ENCODE measurements at regions not wholly inside any gene's neighbourhood (a gene's known extent, or its start where the extent isn't known, plus 50 kb on each side); places are given as distances from the start of the nearest gene placed in this dataset.

DNA sequence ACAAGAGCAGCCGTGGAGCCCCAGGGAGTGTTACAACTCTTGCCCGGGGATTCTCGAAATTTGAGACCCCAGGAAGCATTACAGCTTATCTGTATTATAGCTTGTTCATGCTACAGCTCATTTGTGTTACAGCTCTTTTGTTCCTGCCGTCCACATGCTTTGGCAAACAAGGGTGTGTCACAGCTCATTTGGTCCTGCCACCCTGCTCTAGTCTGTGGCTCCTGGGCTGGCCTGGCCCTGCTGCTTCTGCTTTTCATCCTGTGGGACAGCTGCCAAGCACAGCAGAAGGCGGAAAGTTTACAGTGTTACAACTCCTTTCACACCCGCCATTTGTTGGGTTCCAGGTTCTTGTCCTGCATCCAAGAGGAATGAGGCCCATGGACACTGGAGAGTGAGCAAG lies 685.0 kb downstream of the SLCO4C1 start:
- H3K27ac ChIP-seq (ENCODE audit: low read depth, low read length) = no peak overlapping the region
- CTCF ChIA-PET (ENCODE audit: partially characterized antibody) = no interaction called here
- no peaks in the 10 kb centered on the region for H3K4me1 ChIP-seq (ENCODE audit: insufficient read depth, low read length)
- no peak overlapping the region for H3K4me3 ChIP-seq (ENCODE audit: low read length in 2 of 2)
- Mint-ChIP-seq H3K4me1 (no peaks in the 10 kb centered on the region), H3K36me3 (no peaks in the 10 kb centered on the region), H3K9me3 (peaks cover 0 to 2% (median 0%) of the 10 kb centered on the region in 8 donors), H3K27me3 (no peaks in the 10 kb centered on the region), H3K27ac (no peak overlapping the region), H3K4me3 (no peak overlapping the region)
- no peaks in the 10 kb centered on the region for H3K27me3 ChIP-seq (ENCODE audit: insufficient read depth, low read length)
- intact Hi-C loops (cut with micrococcal nuclease) = no loop called here
- H3K36me3 ChIP-seq (ENCODE audit: insufficient read depth, low read length) = no peaks in the 10 kb centered on the region
- H3K9me3 ChIP-seq (ENCODE audit: control insufficient read depth in 1 of 2, low read length in 2 of 2) = no peaks in the 10 kb centered on the region
- DNase-seq = no peak
- POLR2A ChIA-PET (ENCODE audit: partially characterized antibody) = no interaction called here

DNA sequence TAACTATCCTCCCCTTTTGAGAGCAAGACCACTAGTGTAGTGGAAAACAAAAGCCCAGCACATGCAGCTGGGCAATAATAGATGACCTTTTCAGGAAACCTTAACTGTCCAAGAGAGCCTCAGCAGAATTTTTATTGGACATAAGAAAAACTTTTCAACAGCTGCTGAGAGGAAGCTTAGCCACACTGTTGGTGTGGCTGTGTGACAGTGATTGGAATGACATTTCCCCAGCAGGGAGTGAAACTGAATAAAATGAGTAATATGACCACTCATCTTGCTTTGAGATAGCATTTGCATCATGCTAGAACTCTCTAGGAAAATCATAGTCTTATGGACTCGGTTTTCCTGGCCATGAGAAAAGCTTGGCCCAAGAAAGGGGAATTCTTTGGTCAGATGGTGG lies 687.8 kb downstream of the SLCO4C1 start:
- Mint-ChIP-seq H3K27ac (no peak overlapping the region), H3K27me3 (no peaks in the 10 kb centered on the region), H3K36me3 (no peaks in the 10 kb centered on the region), H3K4me3 (no peak overlapping the region), H3K4me1 (no peaks in the 10 kb centered on the region), H3K9me3 (no peaks in the 10 kb centered on the region)
- ChIA-PET POLR2A (ENCODE audit: partially characterized antibody) (no interaction called here), CTCF (ENCODE audit: partially characterized antibody) (no interaction called here)
- H3K9me3 ChIP-seq (ENCODE audit: control insufficient read depth in 1 of 2, low read length in 2 of 2) = no peaks in the 10 kb centered on the region
- no peaks in the 10 kb centered on the region for H3K36me3 ChIP-seq (ENCODE audit: insufficient read depth, low read length)
- H3K27ac ChIP-seq (ENCODE audit: low read depth, low read length) = no peak overlapping the region
- H3K27me3 ChIP-seq (ENCODE audit: insufficient read depth, low read length) = no peaks in the 10 kb centered on the region
- no peaks in the 10 kb centered on the region for H3K4me1 ChIP-seq (ENCODE audit: insufficient read depth, low read length)
- intact Hi-C loops (cut with micrococcal nuclease) = no loop called here
- no peak for DNase-seq
- H3K4me3 ChIP-seq (ENCODE audit: low read length in 2 of 2) = no peak overlapping the region

DNA sequence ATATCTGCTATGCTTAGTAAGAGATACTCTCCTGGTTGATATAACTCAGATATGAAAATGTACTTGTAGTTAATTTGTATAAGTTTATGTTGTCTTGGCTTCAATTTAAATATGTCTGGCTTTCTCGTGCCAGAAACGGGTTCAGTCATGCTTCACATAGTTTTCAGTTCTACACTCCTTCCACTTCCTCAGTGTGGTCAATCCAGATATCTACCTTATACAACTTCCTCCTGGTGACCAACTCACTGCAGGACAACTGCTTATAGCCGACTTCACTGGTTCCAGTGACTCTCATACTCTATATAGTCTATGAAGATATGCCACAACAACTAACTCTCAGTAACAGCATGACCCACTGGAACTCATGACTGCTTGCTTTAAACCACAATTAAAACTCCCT lies 690.4 kb downstream of the SLCO4C1 start:
- no peaks in the 10 kb centered on the region for H3K4me1 ChIP-seq (ENCODE audit: insufficient read depth, low read length)
- H3K9me3 Mint-ChIP-seq = no peaks in the 10 kb centered on the region
- H3K27me3 Mint-ChIP-seq = no peaks in the 10 kb centered on the region
- H3K27me3 ChIP-seq (ENCODE audit: insufficient read depth, low read length) = no peaks in the 10 kb centered on the region
- DNase-seq = no peak
- no peak overlapping the region for H3K4me3 Mint-ChIP-seq
- H3K9me3 ChIP-seq (ENCODE audit: control insufficient read depth in 1 of 2, low read length in 2 of 2) = no peaks in the 10 kb centered on the region
- H3K4me1 Mint-ChIP-seq = no peaks in the 10 kb centered on the region
- intact Hi-C loops (cut with micrococcal nuclease) = no loop called here
- no peaks in the 10 kb centered on the region for H3K36me3 ChIP-seq (ENCODE audit: insufficient read depth, low read length)
- no peaks in the 10 kb centered on the region for H3K36me3 Mint-ChIP-seq
- no peak overlapping the region for H3K27ac ChIP-seq (ENCODE audit: low read depth, low read length)
- ChIA-PET CTCF (ENCODE audit: partially characterized antibody) (no interaction called here), POLR2A (ENCODE audit: partially characterized antibody) (no interaction called here)
- no peak overlapping the region for H3K27ac Mint-ChIP-seq
- no peak overlapping the region for H3K4me3 ChIP-seq (ENCODE audit: low read length in 2 of 2)

DNA sequence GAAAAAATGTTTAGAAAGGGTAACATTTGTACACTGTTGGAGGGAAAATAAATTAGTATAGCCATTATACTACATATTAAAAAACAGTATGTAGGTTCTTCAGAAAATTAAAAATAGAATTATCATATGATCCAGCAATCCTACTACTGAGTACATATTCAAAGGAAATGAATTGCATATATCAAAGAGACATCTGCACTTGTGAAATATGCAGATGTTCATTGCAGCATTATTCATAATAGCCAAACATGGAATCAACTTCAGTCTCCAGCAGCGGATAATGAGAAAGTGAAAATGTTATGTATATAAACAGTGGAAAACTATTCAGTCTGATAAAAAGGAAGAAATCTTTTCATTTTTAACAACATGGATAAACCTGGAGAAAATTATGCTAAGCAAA lies 695.5 kb downstream of the SLCO4C1 start:
- no peaks in the 10 kb centered on the region for H3K9me3 ChIP-seq (ENCODE audit: control insufficient read depth in 1 of 2, low read length in 2 of 2)
- Mint-ChIP-seq H3K36me3 (no peaks in the 10 kb centered on the region), H3K4me3 (no peak overlapping the region), H3K27me3 (no peaks in the 10 kb centered on the region), H3K4me1 (no peaks in the 10 kb centered on the region), H3K27ac (no peak overlapping the region), H3K9me3 (peaks cover 0 to 9% (median 7%) of the 10 kb centered on the region in 8 donors)
- no peak overlapping the region for H3K4me3 ChIP-seq (ENCODE audit: low read length in 2 of 2)
- H3K36me3 ChIP-seq (ENCODE audit: insufficient read depth, low read length) = no peaks in the 10 kb centered on the region
- no peak for DNase-seq
- no peak overlapping the region for H3K27ac ChIP-seq (ENCODE audit: low read depth, low read length)
- intact Hi-C loops (cut with micrococcal nuclease) = no loop called here
- ChIA-PET CTCF (ENCODE audit: partially characterized antibody) (no interaction called here), POLR2A (ENCODE audit: partially characterized antibody) (no interaction called here)
- H3K27me3 ChIP-seq (ENCODE audit: insufficient read depth, low read length) = no peaks in the 10 kb centered on the region
- no peaks in the 10 kb centered on the region for H3K4me1 ChIP-seq (ENCODE audit: insufficient read depth, low read length)

DNA sequence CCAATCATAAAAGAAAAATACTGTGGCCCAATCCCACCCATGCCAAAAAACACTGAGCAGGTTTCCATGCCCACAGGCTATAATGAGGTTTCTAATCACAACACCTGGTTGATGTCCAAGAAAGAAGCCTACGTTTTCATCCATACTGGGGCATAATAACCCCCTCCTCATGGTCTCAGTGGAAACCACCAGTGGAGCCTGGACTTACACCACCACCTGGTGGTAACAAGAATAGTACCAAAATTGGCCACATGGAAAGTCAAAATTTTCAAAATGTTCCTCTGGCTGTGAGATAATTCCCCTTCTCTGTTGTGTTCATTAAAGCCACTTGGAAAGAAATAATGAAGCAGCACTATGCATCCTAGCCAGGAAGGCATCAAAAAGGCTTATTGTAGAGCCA lies 687.3 kb upstream of the ST8SIA4 start:
- no peaks in the 10 kb centered on the region for H3K9me3 ChIP-seq (ENCODE audit: control insufficient read depth in 1 of 2, low read length in 2 of 2)
- intact Hi-C loops (cut with micrococcal nuclease) = no loop called here
- H3K9me3 Mint-ChIP-seq = peaks cover 0 to 20% (median 6%) of the 10 kb centered on the region in 8 donors
- DNase-seq = no peak
- no peaks in the 10 kb centered on the region for H3K27me3 Mint-ChIP-seq
- H3K36me3 Mint-ChIP-seq = no peaks in the 10 kb centered on the region
- ChIA-PET CTCF (ENCODE audit: partially characterized antibody) (no interaction called here), POLR2A (ENCODE audit: partially characterized antibody) (no interaction called here)
- H3K4me3 Mint-ChIP-seq = no peak overlapping the region
- H3K4me3 ChIP-seq (ENCODE audit: low read length in 2 of 2) = no peak overlapping the region
- no peak overlapping the region for H3K27ac Mint-ChIP-seq
- H3K27me3 ChIP-seq (ENCODE audit: insufficient read depth, low read length) = no peaks in the 10 kb centered on the region
- no peak overlapping the region for H3K27ac ChIP-seq (ENCODE audit: low read depth, low read length)
- no peaks in the 10 kb centered on the region for H3K4me1 Mint-ChIP-seq
- no peaks in the 10 kb centered on the region for H3K4me1 ChIP-seq (ENCODE audit: insufficient read depth, low read length)
- no peaks in the 10 kb centered on the region for H3K36me3 ChIP-seq (ENCODE audit: insufficient read depth, low read length)

DNA sequence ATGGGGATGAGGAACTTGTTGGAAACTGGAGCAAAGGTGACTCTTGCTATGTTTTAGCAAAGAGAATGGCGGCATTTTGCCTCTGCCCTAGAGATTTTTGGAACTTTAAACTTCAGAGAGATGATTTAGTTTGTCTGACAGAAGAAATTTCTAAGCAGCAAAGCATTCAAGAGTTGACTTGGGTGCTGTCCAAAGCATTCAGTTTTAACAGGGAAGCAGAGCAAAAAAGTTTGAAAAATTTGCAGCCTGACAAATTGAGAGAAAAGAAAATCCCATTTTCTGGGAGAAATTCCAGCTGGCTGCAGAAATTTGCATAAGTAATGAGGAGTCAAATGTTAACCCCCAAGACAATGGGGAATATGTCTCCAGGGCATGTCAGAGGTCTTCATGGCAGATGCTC lies 682.3 kb upstream of the ST8SIA4 start:
- H3K27ac Mint-ChIP-seq = no peak overlapping the region
- DNase-seq = no peak
- H3K4me3 ChIP-seq (ENCODE audit: low read length in 2 of 2) = no peak overlapping the region
- ChIA-PET POLR2A (ENCODE audit: partially characterized antibody) (no interaction called here), CTCF (ENCODE audit: partially characterized antibody) (no interaction called here)
- intact Hi-C loops (cut with micrococcal nuclease) = no loop called here
- H3K27me3 ChIP-seq (ENCODE audit: insufficient read depth, low read length) = no peaks in the 10 kb centered on the region
- H3K9me3 ChIP-seq (ENCODE audit: control insufficient read depth in 1 of 2, low read length in 2 of 2) = no peaks in the 10 kb centered on the region
- H3K4me1 Mint-ChIP-seq = no peaks in the 10 kb centered on the region
- H3K4me1 ChIP-seq (ENCODE audit: insufficient read depth, low read length) = no peaks in the 10 kb centered on the region
- H3K9me3 Mint-ChIP-seq = peaks cover 0 to 10% (median 2%) of the 10 kb centered on the region in 8 donors
- H3K27me3 Mint-ChIP-seq = no peaks in the 10 kb centered on the region
- H3K4me3 Mint-ChIP-seq = no peak overlapping the region
- H3K27ac ChIP-seq (ENCODE audit: low read depth, low read length) = no peak overlapping the region
- H3K36me3 Mint-ChIP-seq = no peaks in the 10 kb centered on the region
- no peaks in the 10 kb centered on the region for H3K36me3 ChIP-seq (ENCODE audit: insufficient read depth, low read length)

DNA sequence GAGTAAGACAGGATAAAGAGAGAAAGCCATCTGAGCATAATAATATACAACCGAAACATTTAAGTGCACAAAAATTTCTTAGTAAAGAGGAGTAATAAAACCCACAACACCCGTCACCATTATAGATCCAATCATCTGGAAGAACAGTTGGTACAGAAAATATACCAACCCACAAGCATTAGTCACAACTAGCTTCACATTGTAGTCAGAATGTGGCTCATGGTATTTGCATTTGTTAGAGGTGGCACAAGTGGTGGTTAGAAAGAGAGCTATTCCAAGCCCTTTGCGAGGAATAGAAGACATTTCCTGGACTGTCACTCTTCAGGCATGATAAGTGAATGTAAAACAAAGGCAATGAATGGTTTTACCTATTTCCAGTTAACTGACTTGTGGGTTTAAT lies 677.5 kb upstream of the ST8SIA4 start:
- no peaks in the 10 kb centered on the region for H3K36me3 Mint-ChIP-seq
- no peaks in the 10 kb centered on the region for H3K9me3 Mint-ChIP-seq
- no peak overlapping the region for H3K27ac ChIP-seq (ENCODE audit: low read depth, low read length)

DNA sequence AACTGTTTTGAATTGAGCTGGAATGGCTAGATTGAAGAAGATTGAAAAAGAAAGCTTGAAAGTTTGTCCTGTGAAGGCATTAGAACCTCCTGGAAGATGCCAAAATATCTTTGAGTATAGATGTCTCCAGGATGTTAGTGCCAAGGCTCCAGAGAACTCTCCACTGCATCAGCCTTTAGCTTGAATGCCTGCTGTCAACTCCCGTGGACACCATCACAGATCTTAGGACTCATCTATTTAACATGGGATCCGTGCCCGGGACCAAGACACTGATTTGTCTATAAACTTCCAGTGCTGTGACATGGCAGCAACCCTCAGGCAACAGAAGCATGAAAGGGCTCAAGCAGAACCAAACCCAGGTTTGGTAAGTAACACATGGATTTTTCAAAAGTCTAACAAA lies 670.9 kb upstream of the ST8SIA4 start:
- Mint-ChIP-seq H3K36me3 (no peaks in the 10 kb centered on the region), H3K4me3 (no peak overlapping the region), H3K27ac (no peak overlapping the region), H3K27me3 (no peaks in the 10 kb centered on the region), H3K4me1 (no peaks in the 10 kb centered on the region), H3K9me3 (no peaks in the 10 kb centered on the region)
- Histone ChIP-seq H3K9me3 (ENCODE audit: control insufficient read depth in 1 of 2, low read length in 2 of 2) (no peaks in the 10 kb centered on the region), H3K4me1 (ENCODE audit: insufficient read depth, low read length) (no peaks in the 10 kb centered on the region), H3K36me3 (ENCODE audit: insufficient read depth, low read length) (no peaks in the 10 kb centered on the region), H3K4me3 (ENCODE audit: low read length in 2 of 2) (no peak overlapping the region), H3K27ac (ENCODE audit: low read depth, low read length) (no peak overlapping the region), H3K27me3 (ENCODE audit: insufficient read depth, low read length) (no peaks in the 10 kb centered on the region)
- intact Hi-C loops (cut with micrococcal nuclease) = no loop called here
- ChIA-PET CTCF (ENCODE audit: partially characterized antibody) (no interaction called here), POLR2A (ENCODE audit: partially characterized antibody) (no interaction called here)
- no peak for DNase-seq

More for the DNA sequence above, 677.5 kb upstream of the ST8SIA4 start:
- Mint-ChIP-seq H3K27me3 (no peaks in the 10 kb centered on the region), H3K4me1 (no peaks in the 10 kb centered on the region), H3K27ac (no peak overlapping the region), H3K4me3 (no peak overlapping the region)
- ChIA-PET CTCF (ENCODE audit: partially characterized antibody) (no interaction called here), POLR2A (ENCODE audit: partially characterized antibody) (no interaction called here)
- H3K4me3 ChIP-seq (ENCODE audit: low read length in 2 of 2) = no peak overlapping the region
- intact Hi-C loops (cut with micrococcal nuclease) = no loop called here
- no peak for DNase-seq
- H3K9me3 ChIP-seq (ENCODE audit: control insufficient read depth in 1 of 2, low read length in 2 of 2) = no peaks in the 10 kb centered on the region
- H3K27me3 ChIP-seq (ENCODE audit: insufficient read depth, low read length) = no peaks in the 10 kb centered on the region
- no peaks in the 10 kb centered on the region for H3K4me1 ChIP-seq (ENCODE audit: insufficient read depth, low read length)
- H3K36me3 ChIP-seq (ENCODE audit: insufficient read depth, low read length) = no peaks in the 10 kb centered on the region
